ENCODE measurements at regions not wholly inside any gene's neighbourhood (a gene's known extent, or its start where the extent isn't known, plus 50 kb on each side); places are given as distances from the start of the nearest gene placed in this dataset.

DNA sequence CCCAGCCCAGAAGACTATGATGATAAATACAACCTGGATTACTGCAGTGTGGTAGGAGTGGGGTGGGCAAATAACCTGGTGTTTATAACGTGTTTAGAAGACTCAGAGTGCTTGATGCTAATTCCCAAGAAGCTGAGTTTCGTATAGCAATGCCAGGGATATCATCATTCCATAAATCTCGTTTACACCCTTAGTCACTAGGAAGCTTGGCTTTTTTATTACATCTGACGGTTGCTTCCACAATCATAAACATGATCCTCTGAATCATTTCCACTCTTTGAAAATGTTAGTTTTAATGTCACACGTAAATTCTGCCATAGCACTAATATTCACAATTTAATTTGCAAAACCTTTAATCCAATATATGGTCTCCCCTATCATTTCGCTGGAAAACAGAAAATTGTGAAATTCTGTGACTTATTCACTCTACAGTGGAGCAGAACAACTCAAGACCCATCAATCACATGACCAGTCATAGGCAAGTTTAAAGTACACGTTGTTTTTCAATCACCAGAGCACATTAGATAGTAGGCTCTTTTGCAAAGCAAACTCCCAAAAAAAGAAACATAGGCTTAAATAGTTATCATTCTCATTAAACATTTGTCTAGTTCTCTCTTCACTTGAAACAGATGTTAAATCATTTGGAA lies 321.0 kb downstream of the LTN1 start:
- peaks cover 8% of the 10 kb centered on the region for H3K27me3 Mint-ChIP-seq (ENCODE audit: low read depth, poor library complexity)

GRCh38 chr21:28669971-28670653 lies 322.6 kb downstream of the LTN1 start:
- Mint-ChIP-seq H3K4me3 (no peak overlapping the region), H3K27me3 (ENCODE audit: low read depth, poor library complexity) (peaks cover 8% of the 10 kb centered on the region), H3K36me3 (ENCODE audit: low read depth) (peaks cover 8% of the 10 kb centered on the region), H3K9me3 (peaks cover 6% of the 10 kb centered on the region), H3K4me1 (peaks cover 7% of the 10 kb centered on the region), H3K27ac (no peak overlapping the region)
- TF ChIP-seq, protein P1, sequence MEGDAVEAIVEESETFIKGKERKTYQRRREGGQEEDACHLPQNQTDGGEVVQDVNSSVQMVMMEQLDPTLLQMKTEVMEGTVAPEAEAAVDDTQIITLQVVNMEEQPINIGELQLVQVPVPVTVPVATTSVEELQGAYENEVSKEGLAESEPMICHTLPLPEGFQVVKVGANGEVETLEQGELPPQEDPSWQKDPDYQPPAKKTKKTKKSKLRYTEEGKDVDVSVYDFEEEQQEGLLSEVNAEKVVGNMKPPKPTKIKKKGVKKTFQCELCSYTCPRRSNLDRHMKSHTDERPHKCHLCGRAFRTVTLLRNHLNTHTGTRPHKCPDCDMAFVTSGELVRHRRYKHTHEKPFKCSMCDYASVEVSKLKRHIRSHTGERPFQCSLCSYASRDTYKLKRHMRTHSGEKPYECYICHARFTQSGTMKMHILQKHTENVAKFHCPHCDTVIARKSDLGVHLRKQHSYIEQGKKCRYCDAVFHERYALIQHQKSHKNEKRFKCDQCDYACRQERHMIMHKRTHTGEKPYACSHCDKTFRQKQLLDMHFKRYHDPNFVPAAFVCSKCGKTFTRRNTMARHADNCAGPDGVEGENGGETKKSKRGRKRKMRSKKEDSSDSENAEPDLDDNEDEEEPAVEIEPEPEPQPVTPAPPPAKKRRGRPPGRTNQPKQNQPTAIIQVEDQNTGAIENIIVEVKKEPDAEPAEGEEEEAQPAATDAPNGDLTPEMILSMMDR (IDR thresholded peaks at IDR 0.05), result no peak
- DNase-seq, result no peak

More for the DNA sequence above, 321.0 kb downstream of the LTN1 start:
- Mint-ChIP-seq H3K9me3 (peaks cover 6% of the 10 kb centered on the region), H3K27ac (no peak overlapping the region), H3K36me3 (ENCODE audit: low read depth) (peaks cover 8% of the 10 kb centered on the region), H3K4me3 (no peak overlapping the region), H3K4me1 (peaks cover 7% of the 10 kb centered on the region)
- no peak for DNase-seq
- TF ChIP-seq, protein P1 (IDR thresholded peaks at IDR 0.05), result no peak

GRCh38 chr21:28669321-28669720 lies 323.4 kb downstream of the LTN1 start:
- H3K9me3 Mint-ChIP-seq, result peaks cover 6% of the 10 kb centered on the region
- DNase-seq, result no peak
- TF ChIP-seq, protein P1 (IDR thresholded peaks at IDR 0.05), result no peak

GRCh38 chr21:28663754-28664153 lies 328.9 kb downstream of the LTN1 start:
- Mint-ChIP-seq H3K4me3 (no peak overlapping the region), H3K4me1 (no peaks in the 10 kb centered on the region), H3K27ac (no peak overlapping the region), H3K27me3 (ENCODE audit: low read depth, poor library complexity) (peaks cover 1% of the 10 kb centered on the region), H3K9me3 (no peaks in the 10 kb centered on the region), H3K36me3 (ENCODE audit: low read depth) (no peaks in the 10 kb centered on the region)
- TF ChIP-seq, protein P1 (IDR thresholded peaks at IDR 0.05), result no peak
- no peak for DNase-seq

More at GRCh38 chr21:28669321-28669720, 323.4 kb downstream of the LTN1 start:
- H3K4me1 Mint-ChIP-seq, result peaks cover 7% of the 10 kb centered on the region
- H3K4me3 Mint-ChIP-seq, result no peak overlapping the region
- H3K27me3 Mint-ChIP-seq (ENCODE audit: low read depth, poor library complexity), result peaks cover 8% of the 10 kb centered on the region
- H3K36me3 Mint-ChIP-seq (ENCODE audit: low read depth), result peaks cover 8% of the 10 kb centered on the region
- H3K27ac Mint-ChIP-seq, result no peak overlapping the region

DNA sequence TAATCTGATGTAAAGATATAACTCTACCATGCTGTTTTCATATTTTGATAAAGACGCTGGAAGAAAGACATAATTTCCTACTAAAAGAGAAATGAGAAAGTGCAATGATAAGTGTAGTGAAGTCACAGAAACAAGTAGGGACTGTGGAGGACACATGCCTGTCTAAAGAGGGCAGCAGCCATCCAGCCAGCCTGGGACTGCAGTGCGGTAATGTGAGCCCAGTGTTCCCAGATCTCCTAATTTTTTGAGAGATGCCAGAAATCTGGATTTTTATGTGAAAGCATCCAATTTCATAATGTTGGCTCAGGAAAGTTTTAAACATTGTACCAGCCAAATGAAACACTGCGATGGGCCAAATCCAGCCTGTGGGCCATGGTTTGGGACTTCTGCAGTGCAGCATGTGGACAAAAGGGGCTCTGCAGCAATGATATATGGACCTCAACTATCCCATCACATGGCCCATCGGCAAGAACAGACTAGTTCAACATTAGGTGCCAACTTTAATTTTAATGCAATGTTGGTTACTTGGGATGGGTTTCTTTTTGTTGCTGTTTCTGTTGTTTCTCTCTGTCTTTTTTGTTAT lies 329.5 kb downstream of the LTN1 start:
- H3K27ac Mint-ChIP-seq, result no peak overlapping the region
- H3K36me3 Mint-ChIP-seq (ENCODE audit: low read depth), result no peaks in the 10 kb centered on the region
- no peaks in the 10 kb centered on the region for H3K9me3 Mint-ChIP-seq
- DNase-seq, result no peak
- H3K4me3 Mint-ChIP-seq, result no peak overlapping the region
- H3K27me3 Mint-ChIP-seq (ENCODE audit: low read depth, poor library complexity), result no peaks in the 10 kb centered on the region
- TF ChIP-seq, protein P1 (IDR thresholded peaks at IDR 0.05), result no peak
- no peaks in the 10 kb centered on the region for H3K4me1 Mint-ChIP-seq

Data from nephron progenitor cell (in vitro differentiated cells).